OCI-LY3 (cell line): ENCODE measurements at regions not wholly inside any gene's neighbourhood (a gene's known extent, or its start where the extent isn't known, plus 50 kb on each side); places are given as distances from the start of the nearest gene placed in this dataset.

Experiments
- H2AFZ ChIP-seq: fragments of 200-600, 300-600 bp; shearing (Covaris generic); 2 replicates; pipeline ENCODE4 v1.6.0; 2014; ENCODE audit warnings: antibody characterized with exemption, low read depth, low read length
- H3K27ac ChIP-seq: fragments of 200-600, 300-600 bp; sonication (generic); 2 replicates; pipeline ENCODE4 v1.5.1; 2014; ENCODE audit warnings: mild to moderate bottlenecking, low read length, moderate library complexity, mixed read lengths
- H3K27me3 ChIP-seq: fragments of 200-600, 300-600 bp; sonication (generic); 2 replicates; pipeline ENCODE4 v1.6.1; 2014; ENCODE audit warnings: low read depth, low read length, mixed read lengths
- H3K36me3 ChIP-seq: fragments of 200-600, 300-600 bp; sonication (generic); replicated peaks from 2 replicates; pipeline ENCODE3; 2014; ENCODE audit warnings: low read depth, low read length, mixed read lengths
- H3K4me1 ChIP-seq: fragments of 300-600, 200-600 bp; sonication (generic); 2 replicates; pipeline ENCODE4 v1.6.1; 2014; ENCODE audit warnings: low read length, mixed read lengths
- H3K4me2 ChIP-seq: fragments of 200-600, 300-600 bp; sonication (generic); 2 replicates; pipeline ENCODE4 v1.6.1; 2014; ENCODE audit warnings: low read length, mixed read lengths
- H3K4me3 ChIP-seq: fragments of 300-600, 200-600 bp; sonication (generic); 2 replicates; pipeline ENCODE4 v1.5.1; 2014; ENCODE audit warnings: antibody characterized with exemption, mild to moderate bottlenecking, low read length, moderate library complexity
- H3K79me2 ChIP-seq: fragments of 300-600, 200-600 bp; shearing (Covaris generic); 2 replicates; pipeline ENCODE4 v1.6.1; 2014; ENCODE audit warnings: mild to moderate bottlenecking, low read length, mixed read lengths
- H3K9ac ChIP-seq: fragments of 300-600, 200-600 bp; shearing (Covaris generic); 2 replicates; pipeline ENCODE4 v1.6.0; 2014; ENCODE audit warnings: mild to moderate bottlenecking, low read length, moderate library complexity
- H3K9me3 ChIP-seq: fragments of 200-600, 300-600 bp; shearing (Covaris generic); 2 replicates; pipeline ENCODE4 v1.6.1; 2014; ENCODE audit warnings: low read length, mixed read lengths; ENCODE audit not compliant: insufficient read depth
- H4K20me1 ChIP-seq: fragments of 200-600, 300-600 bp; sonication (generic); 2 replicates; pipeline ENCODE4 v1.6.1; 2016; ENCODE audit warnings: low read length, mixed read lengths; ENCODE audit not compliant: insufficient read depth
- TF ChIP-seq, protein P1 (sequence below): fragments of 200-600, 300-600 bp; sonication (generic); IDR thresholded peaks from 2 replicates; pipeline ENCODE4 v1.5.1; 2014; ENCODE audit warnings: antibody characterized with exemption, low read length, low read depth

- no peak overlapping the region for H3K4me2 ChIP-seq
- H3K4me3 ChIP-seq: no peak overlapping the region
- H3K27me3 ChIP-seq: no peaks in the 10 kb centered on the region
Observed at GRCh38 chr22:22836635-22837034, 51.0 kb upstream of the IGLL5 start.

More at GRCh38 chr22:22836635-22837034, 51.0 kb upstream of the IGLL5 start:
- Histone ChIP-seq H2AFZ (no peak overlapping the region), H3K4me1 (no peaks in the 10 kb centered on the region), H3K9me3 (no peaks in the 10 kb centered on the region), H3K36me3 (no peaks in the 10 kb centered on the region), H3K9ac (no peak overlapping the region), H4K20me1 (no peaks in the 10 kb centered on the region), H3K27ac (no peak overlapping the region), H3K79me2 (no peaks in the 10 kb centered on the region)
- TF ChIP-seq, protein P1, sequence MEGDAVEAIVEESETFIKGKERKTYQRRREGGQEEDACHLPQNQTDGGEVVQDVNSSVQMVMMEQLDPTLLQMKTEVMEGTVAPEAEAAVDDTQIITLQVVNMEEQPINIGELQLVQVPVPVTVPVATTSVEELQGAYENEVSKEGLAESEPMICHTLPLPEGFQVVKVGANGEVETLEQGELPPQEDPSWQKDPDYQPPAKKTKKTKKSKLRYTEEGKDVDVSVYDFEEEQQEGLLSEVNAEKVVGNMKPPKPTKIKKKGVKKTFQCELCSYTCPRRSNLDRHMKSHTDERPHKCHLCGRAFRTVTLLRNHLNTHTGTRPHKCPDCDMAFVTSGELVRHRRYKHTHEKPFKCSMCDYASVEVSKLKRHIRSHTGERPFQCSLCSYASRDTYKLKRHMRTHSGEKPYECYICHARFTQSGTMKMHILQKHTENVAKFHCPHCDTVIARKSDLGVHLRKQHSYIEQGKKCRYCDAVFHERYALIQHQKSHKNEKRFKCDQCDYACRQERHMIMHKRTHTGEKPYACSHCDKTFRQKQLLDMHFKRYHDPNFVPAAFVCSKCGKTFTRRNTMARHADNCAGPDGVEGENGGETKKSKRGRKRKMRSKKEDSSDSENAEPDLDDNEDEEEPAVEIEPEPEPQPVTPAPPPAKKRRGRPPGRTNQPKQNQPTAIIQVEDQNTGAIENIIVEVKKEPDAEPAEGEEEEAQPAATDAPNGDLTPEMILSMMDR: no peak
